ENCODE measurements at regions not wholly inside any gene's neighbourhood (a gene's known extent, or its start where the extent isn't known, plus 50 kb on each side); places are given as distances from the start of the nearest gene placed in this dataset.
A peak's percentile ranks its signal among the peaks of the same experiment; 100 is the strongest.
"Not testable (repeated sequence)": the region's sequence is repeated elsewhere in the genome, so short reads cannot be mapped to it uniquely, and the experiment has no call there.

- DNase-seq (ENCODE audit: low read depth, low spot score) = no peak
These were observed 511.4 kb downstream of the RNF144A start for GRCh38 chr2:7428454-7429204.

- no peak for DNase-seq (ENCODE audit: low read depth, low spot score)
These were observed 512.5 kb downstream of the RNF144A start for GRCh38 chr2:7429733-7430132.

- no peak for DNase-seq (ENCODE audit: low read depth, low spot score)
These were observed 513.2 kb downstream of the RNF144A start for GRCh38 chr2:7430421-7430868.

- DNase-seq (ENCODE audit: low read depth, low spot score) = no peak
These were observed 513.8 kb downstream of the RNF144A start for GRCh38 chr2:7430869-7431641.

GRCh38 chr2:7432436-7432835, 515.2 kb downstream of the RNF144A start:
- DNase-seq (ENCODE audit: low read depth, low spot score) = no peak

GRCh38 chr2:7436096-7436906, 519.1 kb downstream of the RNF144A start:
- no peak for DNase-seq (ENCODE audit: low read depth, low spot score)

GRCh38 chr2:7437141-7437540, 519.9 kb downstream of the RNF144A start:
- no peak for DNase-seq (ENCODE audit: low read depth, low spot score)

- DNase-seq (ENCODE audit: low read depth, low spot score) = no peak
These were observed 520.8 kb downstream of the RNF144A start for GRCh38 chr2:7437716-7438632.

GRCh38 chr2:7438855-7439254, 521.6 kb downstream of the RNF144A start:
- no peak for DNase-seq (ENCODE audit: low read depth, low spot score)

GRCh38 chr2:7440977-7441376, 523.8 kb downstream of the RNF144A start:
- DNase-seq (ENCODE audit: low read depth, low spot score) = no peak

- not testable (repeated sequence) for DNase-seq (ENCODE audit: low read depth, low spot score)
These were observed 524.6 kb downstream of the RNF144A start for GRCh38 chr2:7441841-7442240.

GRCh38 chr2:7444626-7445025, 527.4 kb downstream of the RNF144A start:
- DNase-seq (ENCODE audit: low read depth, low spot score) = no peak

GRCh38 chr2:7448578-7449264, 531.5 kb downstream of the RNF144A start:
- DNase-seq (ENCODE audit: low read depth, low spot score) = no peak

GRCh38 chr2:7449298-7449697, 532.1 kb downstream of the RNF144A start:
- no peak for DNase-seq (ENCODE audit: low read depth, low spot score)

- peak; percentile 30 for DNase-seq (ENCODE audit: low read depth, low spot score)
These were observed 533.1 kb downstream of the RNF144A start for GRCh38 chr2:7450188-7450832.

GRCh38 chr2:7450833-7451190, 533.6 kb downstream of the RNF144A start:
- DNase-seq (ENCODE audit: low read depth, low spot score) = no peak

- no peak for DNase-seq (ENCODE audit: low read depth, low spot score)
These were observed 535.1 kb downstream of the RNF144A start for GRCh38 chr2:7452110-7452876.

GRCh38 chr2:7454592-7454991, 537.4 kb downstream of the RNF144A start:
- DNase-seq (ENCODE audit: low read depth, low spot score) = no peak

GRCh38 chr2:7456762-7457161, 539.5 kb downstream of the RNF144A start:
- DNase-seq (ENCODE audit: low read depth, low spot score) = no peak

All from activated naive CD8-positive, alpha-beta T cell treated with anti-CD3 and anti-CD28 coated beads, Interleukin-2, amount 50 U/mL, for 16 hours (primary cell).